Muscle of leg (tissue), 3 donors: ENCODE measurements at regions not wholly inside any gene's neighbourhood (a gene's known extent, or its start where the extent isn't known, plus 50 kb on each side); places are given as distances from the start of the nearest gene placed in this dataset.
"Not testable (repeated sequence)": the region's sequence is repeated elsewhere in the genome, so short reads cannot be mapped to it uniquely, and the experiment has no call there.

Experiments used
- DNase-seq: peaks from one replicate; pipeline ENCODE4 v3.0.0; 2013
- H3K27ac ChIP-seq: one replicate; pipeline ENCODE4 v1.5.1; 2013; ENCODE audit warnings: mild to moderate bottlenecking, low read length, control low read depth
- H3K27me3 ChIP-seq: one replicate; pipeline ENCODE4 v1.6.1; 2013; ENCODE audit warnings: low read length; ENCODE audit not compliant: control insufficient read depth, insufficient read depth
- H3K36me3 ChIP-seq: one replicate; pipeline ENCODE4 v1.6.1; 2013; ENCODE audit warnings: low read length; ENCODE audit not compliant: control insufficient read depth, insufficient read depth
- H3K4me1 ChIP-seq: one replicate; pipeline ENCODE4 v1.6.1; 2013; ENCODE audit warnings: low read length; ENCODE audit not compliant: control insufficient read depth, insufficient read depth
- H3K4me3 ChIP-seq: one replicate; pipeline ENCODE4 v1.5.1; 2013; ENCODE audit warnings: low read length, control low read depth
- H3K9me3 ChIP-seq: replicated peaks from 2 replicates; pipeline ENCODE4 v1.6.1; 2013; ENCODE audit warnings: low read depth, low read length; ENCODE audit not compliant: control insufficient read depth
- WGBS: methylation state at CpG from one replicate; pipeline ENCODE4 v1.1.5; 2013; ENCODE audit warnings: missing lambda C conversion rate; ENCODE audit not compliant: insufficient coverage; 5-methylcytosine and 5-hydroxymethylcytosine counted together

GRCh38 chr13:60258349-60258748 is 94.6 kb upstream of the DIAPH3 start:
- WGBS: 80% methylated on average over 1 of the region's 11 CpGs

GRCh38 chr13:60260440-60260839 is 96.7 kb upstream of the DIAPH3 start:
- Histone ChIP-seq H3K9me3 (no peaks in the 10 kb centered on the region), H3K27me3 (no peaks in the 10 kb centered on the region), H3K36me3 (no peaks in the 10 kb centered on the region), H3K4me3 (no peak overlapping the region), H3K27ac (no peak overlapping the region), H3K4me1 (no peaks in the 10 kb centered on the region)
- WGBS: no CpG with 5 or more reads among the region's 4 CpGs
- no peak for DNase-seq

More at GRCh38 chr13:60258349-60258748, 94.6 kb upstream of the DIAPH3 start:
- no peak overlapping the region for H3K4me3 ChIP-seq
- no peaks in the 10 kb centered on the region for H3K9me3 ChIP-seq
- H3K27ac ChIP-seq: no peak overlapping the region
- no peaks in the 10 kb centered on the region for H3K27me3 ChIP-seq
- no peak for DNase-seq
- H3K4me1 ChIP-seq: no peaks in the 10 kb centered on the region
- no peaks in the 10 kb centered on the region for H3K36me3 ChIP-seq

GRCh38 chr13:60261432-60262351 is 98.0 kb upstream of the DIAPH3 start:
- Histone ChIP-seq H3K27me3 (no peaks in the 10 kb centered on the region), H3K4me3 (no peak overlapping the region), H3K36me3 (no peaks in the 10 kb centered on the region), H3K27ac (no peak overlapping the region), H3K9me3 (no peaks in the 10 kb centered on the region), H3K4me1 (no peaks in the 10 kb centered on the region)
- WGBS: 63% methylated on average over 5 of the region's 12 CpGs
- DNase-seq: no peak

- DNase-seq: no peak
- H3K4me3 ChIP-seq: no peak overlapping the region
- WGBS: no CpG with 5 or more reads among the region's 1 CpG
- H3K27me3 ChIP-seq: no peaks in the 10 kb centered on the region
- H3K9me3 ChIP-seq: no peaks in the 10 kb centered on the region
- no peaks in the 10 kb centered on the region for H3K36me3 ChIP-seq
- H3K4me1 ChIP-seq: no peaks in the 10 kb centered on the region
- no peak overlapping the region for H3K27ac ChIP-seq
Observed at GRCh38 chr13:60265566-60265965, 101.8 kb upstream of the DIAPH3 start.

- Histone ChIP-seq H3K4me3 (peak overlapping the region; percentile 37), H3K27me3 (no peaks in the 10 kb centered on the region), H3K9me3 (no peaks in the 10 kb centered on the region), H3K27ac (no peak overlapping the region), H3K36me3 (no peaks in the 10 kb centered on the region), H3K4me1 (no peaks in the 10 kb centered on the region)
- WGBS: 38% methylated on average over 23 of the region's 24 CpGs
- DNase-seq: peak; percentile 11
Observed at GRCh38 chr13:60267498-60268202, 103.9 kb upstream of the DIAPH3 start.

GRCh38 chr13:60268203-60268555 is 104.5 kb upstream of the DIAPH3 start:
- Histone ChIP-seq H3K27ac (no peak overlapping the region), H3K9me3 (no peaks in the 10 kb centered on the region), H3K27me3 (no peaks in the 10 kb centered on the region), H3K36me3 (no peaks in the 10 kb centered on the region), H3K4me3 (peak overlapping the region; percentile 37), H3K4me1 (no peaks in the 10 kb centered on the region)
- WGBS: 41% methylated on average over 6 of the region's 8 CpGs
- DNase-seq: no peak

- Histone ChIP-seq H3K36me3 (no peaks in the 10 kb centered on the region), H3K4me1 (no peaks in the 10 kb centered on the region), H3K27me3 (no peaks in the 10 kb centered on the region), H3K9me3 (no peaks in the 10 kb centered on the region), H3K4me3 (no peak overlapping the region), H3K27ac (no peak overlapping the region)
- DNase-seq: no peak
Observed at GRCh38 chr13:60273971-60274527, 110.3 kb upstream of the DIAPH3 start.

- Histone ChIP-seq H3K27me3 (no peaks in the 10 kb centered on the region), H3K27ac (no peak overlapping the region), H3K4me1 (no peaks in the 10 kb centered on the region), H3K9me3 (no peaks in the 10 kb centered on the region), H3K4me3 (no peak overlapping the region), H3K36me3 (no peaks in the 10 kb centered on the region)
- WGBS: 91% methylated on average over 10 of the region's 12 CpGs
- no peak for DNase-seq
Observed at GRCh38 chr13:60274655-60275054, 110.9 kb upstream of the DIAPH3 start.

- Histone ChIP-seq H3K9me3 (no peaks in the 10 kb centered on the region), H3K4me3 (no peak overlapping the region)
- WGBS: 70% methylated on average over 5 of the region's 9 CpGs
Observed at GRCh38 chr13:60275208-60275607, 111.5 kb upstream of the DIAPH3 start.

GRCh38 chr13:60280524-60280923 is 116.5 kb upstream of the TDRD3 start:
- not testable (repeated sequence) for H3K4me3 ChIP-seq, DNase-seq, H3K27ac ChIP-seq, H3K36me3 ChIP-seq, H3K4me1 ChIP-seq, H3K9me3 ChIP-seq, H3K27me3 ChIP-seq
- WGBS: no CpG with 5 or more reads among the region's 1 CpG

More at GRCh38 chr13:60275208-60275607, 111.5 kb upstream of the DIAPH3 start:
- Histone ChIP-seq H3K4me1 (no peaks in the 10 kb centered on the region), H3K36me3 (no peaks in the 10 kb centered on the region), H3K27me3 (no peaks in the 10 kb centered on the region), H3K27ac (no peak overlapping the region)
- no peak for DNase-seq
